Spleen (tissue), 7 donors: ENCODE measurements at regions not wholly inside any gene's neighbourhood (a gene's known extent, or its start where the extent isn't known, plus 50 kb on each side); places are given as distances from the start of the nearest gene placed in this dataset.

Source experiments
- POLR2AphosphoS5 ChIP-seq, 3 donors: sonication (generic); formaldehyde crosslinking; IDR thresholded peaks; one replicate each; pipeline ENCODE4 v1.5.1; 2017; ENCODE audit warnings: antibody characterized with exemption in 3 of 3
- TF ChIP-seq, protein P1 (sequence below), 11 experiments: fragments of 200-600 bp in 7 of 11; fragments of 450-650 bp in 4 of 11; sonication (generic) in 4 of 11; IDR thresholded peaks in 8 of 11; conservative IDR thresholded peaks in 3 of 11; 1 replicate in 7 of 11; 2 replicates in 4 of 11; pipeline versions ENCODE4 v1.4.0 to v1.8.0; 2016 to 2021; ENCODE audit warnings: antibody characterized with exemption in 11 of 11, inconsistent platforms in 4 of 11, mild to moderate bottlenecking in 1 of 11
- donor health status: DM: no; HTN: no; CAD: no; lungs with moderate emphysema.
- donor health status: DM: no; HTN: no; CAD: no.
- donor health status: DM: no; HTN: no; CAD: no.

DNA sequence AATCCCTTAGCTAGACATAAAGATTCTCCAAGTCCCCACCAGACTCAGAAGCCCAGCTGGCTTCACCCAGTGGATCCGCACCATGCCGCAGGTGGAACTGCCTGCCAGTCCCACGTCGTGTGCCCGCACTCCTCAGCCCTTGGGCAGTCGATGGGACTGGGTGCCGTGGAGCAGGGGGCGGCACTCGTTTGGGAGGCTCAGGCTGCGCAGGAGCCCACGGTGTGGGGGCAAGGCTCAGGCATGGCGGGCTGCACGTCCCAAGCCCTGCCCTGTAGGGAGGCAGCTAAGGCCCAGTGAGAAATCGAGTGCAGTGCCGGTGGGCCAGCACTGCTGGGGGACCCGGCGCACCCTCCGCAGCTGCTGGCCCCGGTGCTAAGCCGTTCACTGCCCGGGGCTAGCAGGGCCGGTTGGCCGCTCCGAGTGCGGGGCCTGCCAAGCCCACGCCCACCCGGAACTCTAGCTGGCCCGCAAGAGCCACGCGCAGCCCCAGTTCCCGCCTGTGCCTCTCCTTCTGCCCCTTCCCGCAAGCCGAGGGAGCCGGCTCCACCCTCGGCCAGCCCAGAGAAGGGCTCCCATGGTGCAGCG lies 95.9 kb upstream of the DTNBP1 start:
- TF ChIP-seq, protein P1, sequence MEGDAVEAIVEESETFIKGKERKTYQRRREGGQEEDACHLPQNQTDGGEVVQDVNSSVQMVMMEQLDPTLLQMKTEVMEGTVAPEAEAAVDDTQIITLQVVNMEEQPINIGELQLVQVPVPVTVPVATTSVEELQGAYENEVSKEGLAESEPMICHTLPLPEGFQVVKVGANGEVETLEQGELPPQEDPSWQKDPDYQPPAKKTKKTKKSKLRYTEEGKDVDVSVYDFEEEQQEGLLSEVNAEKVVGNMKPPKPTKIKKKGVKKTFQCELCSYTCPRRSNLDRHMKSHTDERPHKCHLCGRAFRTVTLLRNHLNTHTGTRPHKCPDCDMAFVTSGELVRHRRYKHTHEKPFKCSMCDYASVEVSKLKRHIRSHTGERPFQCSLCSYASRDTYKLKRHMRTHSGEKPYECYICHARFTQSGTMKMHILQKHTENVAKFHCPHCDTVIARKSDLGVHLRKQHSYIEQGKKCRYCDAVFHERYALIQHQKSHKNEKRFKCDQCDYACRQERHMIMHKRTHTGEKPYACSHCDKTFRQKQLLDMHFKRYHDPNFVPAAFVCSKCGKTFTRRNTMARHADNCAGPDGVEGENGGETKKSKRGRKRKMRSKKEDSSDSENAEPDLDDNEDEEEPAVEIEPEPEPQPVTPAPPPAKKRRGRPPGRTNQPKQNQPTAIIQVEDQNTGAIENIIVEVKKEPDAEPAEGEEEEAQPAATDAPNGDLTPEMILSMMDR (IDR thresholded peaks at IDR 0.05 in 8 of 11, conservative IDR thresholded peaks at IDR 0.05 in 3 of 11): no peak
- no peak for TF ChIP-seq POLR2AphosphoS5 (IDR thresholded peaks at IDR 0.05)
